NCI-H524 (cell line): ENCODE measurements at regions not wholly inside any gene's neighbourhood (a gene's known extent, or its start where the extent isn't known, plus 50 kb on each side); places are given as distances from the start of the nearest gene placed in this dataset.
A peak's percentile ranks its signal among the peaks of the same experiment; 100 is the strongest.

Experiments used
- DNase-seq, 2 experiments: peaks; one replicate each; lab custom pipeline; 2025; lab: John Stamatoyannopoulos, UW

DNA sequence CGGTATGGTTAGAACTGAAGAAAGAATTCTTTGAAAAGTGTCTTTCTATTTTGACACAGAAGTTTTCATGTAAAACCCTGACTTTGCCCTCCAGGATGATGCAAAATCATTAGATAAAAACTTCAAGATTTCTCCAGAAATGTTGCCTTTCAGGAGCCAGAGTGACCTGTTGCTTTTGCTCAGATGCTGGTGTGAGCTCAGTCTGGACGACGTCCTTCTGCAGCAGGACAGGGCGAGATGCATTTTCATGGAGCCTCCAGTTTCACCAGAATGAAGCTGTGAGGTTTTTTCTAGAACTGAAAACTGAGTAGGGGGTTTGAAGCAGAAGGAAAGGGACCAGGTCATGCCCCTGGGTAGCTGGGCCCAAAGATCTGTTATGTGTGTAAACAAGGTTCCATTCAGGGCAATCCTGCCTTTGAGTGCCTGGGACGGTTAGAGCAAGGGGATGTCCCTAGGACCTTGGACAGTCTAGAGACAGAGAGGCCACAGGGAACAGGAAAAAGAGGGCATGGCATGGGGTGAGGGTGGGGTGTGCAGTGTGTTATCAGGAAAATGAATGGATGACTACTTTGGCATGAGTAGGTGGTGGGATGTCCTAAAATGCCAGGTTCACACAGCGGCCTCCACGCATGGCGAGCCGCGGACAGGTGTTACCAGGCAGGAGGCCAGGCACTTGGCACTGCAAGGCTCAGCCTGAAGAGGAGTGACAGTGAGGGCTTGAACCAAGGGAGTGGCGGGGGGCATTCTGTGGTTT lies 356.3 kb downstream of the CXCL12 start:
- DNase-seq, result no peak

DNA sequence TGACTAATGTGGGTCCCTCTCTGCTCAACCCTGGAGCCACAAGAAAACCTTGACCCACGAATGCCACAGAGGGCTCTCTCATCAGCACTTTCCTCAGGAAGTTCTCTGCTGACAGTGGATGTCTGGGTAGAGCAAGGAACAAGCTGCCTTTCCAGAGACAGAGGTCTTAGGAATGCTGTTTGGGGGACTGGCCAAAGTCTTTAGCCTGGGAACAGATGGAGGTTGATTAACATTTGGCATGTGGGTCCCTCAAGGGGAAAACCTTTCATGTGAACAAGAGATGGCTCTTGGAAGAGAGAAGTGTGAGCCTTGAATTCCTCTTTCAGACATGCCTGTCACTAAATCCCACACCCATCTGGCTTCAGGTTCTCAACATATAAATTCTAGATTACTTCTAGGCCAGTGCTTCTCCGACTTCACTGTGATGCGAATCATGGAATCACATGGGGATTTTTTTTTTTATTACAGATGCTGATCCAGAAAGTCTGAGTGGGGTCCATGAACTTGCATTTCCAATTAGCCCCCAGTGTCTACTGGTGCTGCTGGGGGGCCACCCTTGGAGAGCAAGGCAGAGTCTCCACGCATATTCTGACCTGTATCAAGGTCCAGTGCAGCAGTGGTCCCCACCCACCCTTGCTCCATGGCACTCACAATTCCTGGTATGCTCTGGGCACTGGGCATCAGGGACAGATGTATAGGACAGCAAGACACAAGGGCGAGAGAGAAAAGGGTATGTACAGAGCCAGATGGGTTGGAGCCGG lies 360.4 kb downstream of the CXCL12 start:
- DNase-seq, result peak in 1 of 2 experiments; percentile 51

DNA sequence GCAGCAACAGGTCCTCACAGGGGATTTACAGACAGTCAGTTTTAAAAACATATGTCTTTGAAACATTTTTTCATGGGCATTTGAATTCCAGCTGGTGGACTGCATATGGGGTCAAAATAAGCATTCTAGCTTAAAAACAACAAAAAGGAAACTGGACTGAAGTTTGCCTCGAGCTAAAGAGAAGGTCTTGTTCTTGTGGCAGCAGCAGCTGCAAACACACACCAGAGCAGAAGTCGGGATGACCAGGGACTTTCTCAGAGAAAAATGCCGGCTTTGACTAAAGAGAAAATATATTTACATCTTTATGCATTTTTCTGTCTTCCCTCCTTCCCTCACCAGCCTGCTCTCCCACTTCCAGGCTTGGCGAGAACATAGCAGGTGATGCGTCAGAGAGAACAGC lies 361.4 kb downstream of the CXCL12 start:
- DNase-seq, result no peak

DNA sequence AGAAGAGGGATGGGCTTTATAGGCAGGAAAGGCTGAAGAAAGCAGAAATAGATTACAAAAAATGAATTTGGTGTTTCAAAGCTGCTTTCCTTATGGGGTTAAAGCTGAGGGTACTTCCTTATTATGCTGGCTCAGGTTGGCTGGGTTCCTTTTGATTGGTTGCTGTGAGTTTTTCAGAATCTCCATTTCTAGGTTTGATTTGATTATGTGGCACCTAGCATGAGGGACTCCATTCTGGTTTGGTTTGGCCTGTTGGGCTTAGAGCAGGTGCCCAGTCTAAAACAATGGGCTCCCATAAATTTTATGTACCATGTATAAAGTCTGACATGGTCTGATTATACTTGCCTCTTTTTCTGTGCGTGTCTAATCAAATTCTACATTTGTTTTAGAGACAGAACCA lies 362.7 kb downstream of the CXCL12 start:
- no peak for DNase-seq

DNA sequence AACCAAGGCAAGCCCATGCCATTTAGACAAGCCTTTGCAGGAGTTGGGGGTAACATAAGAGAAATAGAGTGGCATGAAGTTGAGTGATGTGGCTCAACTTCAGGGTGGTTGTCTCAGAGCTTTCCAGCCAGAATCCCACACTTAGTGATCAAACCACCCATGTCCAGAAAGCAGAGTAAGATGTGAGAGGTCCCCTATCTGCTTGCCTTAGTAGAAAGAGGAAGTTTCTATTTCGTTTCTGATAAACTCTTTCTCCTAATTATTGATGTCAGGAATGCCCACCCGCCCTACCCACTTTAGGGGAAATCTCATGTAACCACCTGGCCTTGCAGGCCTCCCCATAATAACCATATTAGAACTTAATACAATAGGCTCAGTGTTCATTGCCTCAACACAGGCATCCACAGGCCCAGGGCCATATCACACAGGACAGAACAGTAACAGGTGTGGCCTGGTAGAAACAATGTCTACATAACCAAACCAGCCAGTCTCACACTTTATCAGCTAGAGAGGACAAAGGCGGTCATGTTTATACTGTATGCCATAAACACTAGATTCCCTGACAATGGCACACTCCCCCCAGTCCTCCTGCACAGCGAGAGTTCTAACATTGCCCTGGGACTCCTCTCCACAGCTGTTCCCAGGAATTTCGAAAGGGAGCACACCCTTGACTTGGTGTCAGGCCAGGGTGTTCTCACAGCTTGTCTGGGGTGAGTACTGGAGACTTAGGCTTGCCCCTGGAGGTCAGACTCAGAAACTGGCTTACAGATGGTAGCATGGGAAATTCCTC lies 364.4 kb downstream of the CXCL12 start:
- no peak for DNase-seq

DNA sequence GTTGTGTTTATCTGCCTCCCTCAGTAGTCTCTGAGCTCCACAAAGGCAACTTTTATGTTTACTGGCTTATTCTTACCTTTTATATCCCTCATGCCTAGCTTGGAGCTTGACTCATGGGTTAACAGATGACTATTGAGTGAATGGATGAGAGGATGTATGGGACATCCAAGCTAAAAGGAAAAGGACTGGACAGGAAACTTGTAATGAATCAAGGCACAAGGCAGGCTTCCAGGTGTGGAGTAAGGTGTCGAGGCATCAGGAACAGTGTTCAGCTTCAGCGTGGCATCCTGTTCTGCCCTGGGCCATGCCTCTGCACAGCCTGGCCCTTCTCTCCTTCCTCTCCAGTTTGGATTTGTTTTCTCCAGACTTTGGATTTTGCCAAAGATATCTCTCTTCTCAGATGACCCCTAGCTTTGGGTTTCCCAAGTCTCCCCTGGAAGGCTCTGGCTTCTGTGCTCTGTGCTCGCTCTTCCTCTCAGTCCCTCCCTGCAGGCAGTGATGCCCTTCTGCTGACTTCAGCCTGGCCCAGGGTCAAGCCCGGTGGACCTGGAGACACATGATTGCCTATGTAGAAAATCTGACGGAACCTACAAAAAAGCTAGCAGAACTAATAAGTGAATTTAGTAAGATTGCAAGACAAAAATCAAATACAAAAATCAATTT lies 367.3 kb downstream of the CXCL12 start:
- DNase-seq, result no peak

DNA sequence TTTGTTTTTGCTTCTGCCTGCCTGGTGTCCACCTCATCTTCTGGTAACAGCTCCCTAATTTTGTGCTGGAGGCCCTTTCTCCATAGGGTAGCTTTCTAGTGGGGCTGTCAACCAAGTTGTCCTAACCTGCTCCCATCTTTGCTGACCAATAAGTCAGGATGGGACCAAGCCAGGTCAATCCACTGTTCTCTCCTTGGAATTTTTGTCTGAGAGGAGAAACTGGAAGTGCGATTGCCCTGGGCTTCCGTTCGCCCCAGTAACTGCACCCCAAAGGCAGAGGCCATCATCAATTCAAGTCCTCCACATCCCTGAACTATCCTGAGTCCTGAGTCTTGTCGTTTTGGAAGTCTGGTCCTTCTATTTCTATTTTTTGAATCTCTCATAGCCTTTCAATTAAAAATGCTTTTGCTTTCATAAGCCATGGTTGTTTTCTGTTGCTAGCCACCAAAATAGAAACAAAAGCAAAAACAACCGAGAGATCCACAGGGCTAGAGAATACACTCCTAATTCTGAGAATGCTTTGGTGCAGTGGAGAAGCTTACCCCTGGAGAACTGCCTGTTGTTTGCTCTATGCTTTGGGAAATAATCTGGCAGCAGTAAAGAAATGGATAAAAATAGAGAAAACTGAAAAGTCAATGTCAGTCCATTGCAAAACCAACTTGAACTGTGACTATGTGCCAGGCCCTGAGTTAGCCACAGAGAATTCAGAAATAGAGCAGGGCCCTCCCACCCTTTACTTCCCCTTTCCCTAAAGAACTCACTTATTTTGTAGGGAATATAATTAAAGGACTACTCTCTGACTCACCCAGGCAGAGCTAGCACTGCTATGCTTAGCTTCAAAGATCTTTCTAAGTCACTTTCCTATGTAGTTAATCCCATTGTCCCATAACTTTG lies 368.1 kb downstream of the CXCL12 start:
- no peak for DNase-seq

DNA sequence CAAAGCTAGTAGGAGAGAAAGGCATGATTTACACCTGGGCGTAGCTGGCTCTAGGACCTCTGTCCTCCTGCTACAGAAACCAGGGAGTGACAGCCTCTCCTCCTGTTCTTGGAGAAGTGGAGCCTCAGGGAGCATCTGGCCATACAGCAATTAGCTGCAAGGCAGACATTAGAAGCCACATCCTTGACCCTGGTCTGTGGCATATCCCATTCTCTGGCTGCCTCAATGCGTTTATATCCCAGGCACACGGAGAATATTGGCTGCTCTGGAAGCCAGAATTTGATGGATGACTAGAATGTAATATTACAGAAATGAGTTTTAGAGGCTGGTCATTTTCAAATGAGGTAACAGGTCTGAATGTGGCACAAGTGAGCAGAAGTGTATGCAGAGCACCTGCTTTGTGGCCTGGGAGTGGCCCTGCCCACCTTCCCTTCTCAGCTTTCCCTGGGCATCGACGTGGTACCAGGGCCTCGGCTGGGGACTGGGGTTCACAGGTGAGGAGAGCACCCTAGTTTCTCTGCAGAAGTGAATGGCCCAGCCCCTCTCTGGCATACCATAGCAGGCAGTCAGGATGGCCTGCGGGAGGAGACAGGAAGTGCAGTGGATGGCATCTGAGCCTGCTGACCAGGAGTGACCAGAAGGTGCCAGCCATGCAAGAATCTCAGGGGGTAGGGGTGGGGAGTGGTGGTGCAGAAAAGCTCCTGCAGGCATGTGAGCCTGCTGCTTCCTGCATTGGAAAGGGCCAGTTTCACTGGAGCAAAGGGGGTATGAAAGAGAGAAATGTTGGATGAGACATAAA lies 367.2 kb upstream of the ZNF32 start:
- DNase-seq, result no peak

DNA sequence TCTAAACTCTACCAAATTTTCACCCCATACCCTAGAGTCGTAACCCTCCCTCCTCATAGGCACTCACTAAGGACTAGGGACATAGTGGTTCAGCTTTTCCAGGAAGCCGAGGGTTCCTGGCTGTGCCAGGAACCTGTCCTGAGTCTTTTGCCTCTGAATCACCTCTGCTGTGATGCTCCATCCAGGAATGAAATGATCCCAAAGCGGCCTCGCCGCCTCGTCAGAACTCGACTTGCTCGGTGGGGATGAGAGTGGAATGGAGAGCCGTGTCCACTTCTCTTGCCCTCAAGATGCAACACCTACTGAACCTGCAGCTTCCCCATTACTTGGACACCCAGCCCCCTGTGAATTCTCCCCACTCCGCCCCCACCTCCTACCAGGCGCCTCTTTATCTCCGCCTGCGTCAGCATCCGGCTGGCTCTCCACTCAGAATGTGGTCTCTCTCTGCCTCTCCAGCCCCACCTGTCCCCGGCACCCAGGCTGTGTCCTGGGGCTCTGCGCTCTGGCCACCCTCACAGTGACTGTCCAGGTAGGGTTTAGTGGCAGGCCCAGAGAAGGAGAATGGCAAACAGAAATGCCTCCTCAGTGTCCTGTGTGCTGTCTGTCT lies 366.1 kb upstream of the ZNF32 start:
- DNase-seq, result no peak

DNA sequence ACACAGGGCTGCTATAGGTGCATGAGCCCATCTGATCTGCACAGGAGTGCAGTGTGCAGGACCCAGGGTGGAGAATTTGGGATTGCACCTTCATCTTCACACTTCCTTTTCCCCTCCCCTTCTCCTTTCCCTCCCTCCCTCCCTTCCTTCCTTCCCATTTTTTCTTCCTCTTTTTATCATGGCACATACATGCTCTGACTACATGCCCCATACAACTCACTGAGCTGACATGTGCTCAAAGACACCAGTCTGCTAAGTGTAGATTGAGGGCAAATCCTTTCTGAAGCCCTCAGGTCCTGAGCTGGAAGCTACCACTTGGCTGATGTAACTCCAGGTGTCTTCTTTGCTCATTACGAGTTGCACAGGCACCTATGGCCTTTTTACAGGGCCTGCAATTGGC lies 365.3 kb upstream of the ZNF32 start:
- DNase-seq, result no peak

DNA sequence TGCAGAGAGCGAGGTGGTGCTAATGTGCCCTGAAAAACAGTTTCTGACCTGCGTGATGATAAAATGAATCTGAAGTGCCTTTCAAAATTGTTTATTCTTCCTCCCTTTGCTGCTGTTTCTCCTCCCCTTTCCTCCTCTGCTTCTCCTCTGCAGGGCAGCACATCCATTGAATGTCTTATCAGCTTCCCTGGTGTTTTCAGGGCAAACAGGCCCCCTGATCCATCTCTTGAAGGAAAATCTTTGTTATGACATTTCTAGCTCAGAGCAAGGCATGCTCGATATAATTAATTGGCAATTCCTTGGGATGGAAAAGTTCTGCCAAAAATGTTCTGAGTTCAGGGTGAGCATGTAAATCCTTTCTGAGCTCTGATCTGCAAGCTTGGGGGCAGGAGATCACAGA lies 364.2 kb upstream of the ZNF32 start:
- DNase-seq, result no peak

DNA sequence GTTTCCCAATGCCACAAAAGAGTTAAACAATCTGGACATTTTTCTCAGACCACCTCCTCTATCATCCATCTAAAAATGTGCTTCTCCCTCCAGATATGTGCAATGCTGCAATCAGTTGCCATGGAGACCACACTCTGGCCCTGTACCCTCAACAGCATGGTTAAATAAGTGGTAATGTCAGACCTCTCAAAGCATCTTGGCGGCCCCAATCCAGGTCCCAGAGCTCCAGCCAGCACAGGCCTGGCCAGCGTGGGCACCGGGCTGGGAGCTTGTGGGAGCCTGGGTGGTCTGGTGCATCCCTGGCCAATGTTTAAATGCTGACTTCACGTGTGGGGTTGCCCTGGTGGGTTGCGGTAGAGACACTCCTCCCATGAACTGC lies 362.9 kb upstream of the ZNF32 start:
- DNase-seq, result peak in 1 of 2 experiments; percentile 2

DNA sequence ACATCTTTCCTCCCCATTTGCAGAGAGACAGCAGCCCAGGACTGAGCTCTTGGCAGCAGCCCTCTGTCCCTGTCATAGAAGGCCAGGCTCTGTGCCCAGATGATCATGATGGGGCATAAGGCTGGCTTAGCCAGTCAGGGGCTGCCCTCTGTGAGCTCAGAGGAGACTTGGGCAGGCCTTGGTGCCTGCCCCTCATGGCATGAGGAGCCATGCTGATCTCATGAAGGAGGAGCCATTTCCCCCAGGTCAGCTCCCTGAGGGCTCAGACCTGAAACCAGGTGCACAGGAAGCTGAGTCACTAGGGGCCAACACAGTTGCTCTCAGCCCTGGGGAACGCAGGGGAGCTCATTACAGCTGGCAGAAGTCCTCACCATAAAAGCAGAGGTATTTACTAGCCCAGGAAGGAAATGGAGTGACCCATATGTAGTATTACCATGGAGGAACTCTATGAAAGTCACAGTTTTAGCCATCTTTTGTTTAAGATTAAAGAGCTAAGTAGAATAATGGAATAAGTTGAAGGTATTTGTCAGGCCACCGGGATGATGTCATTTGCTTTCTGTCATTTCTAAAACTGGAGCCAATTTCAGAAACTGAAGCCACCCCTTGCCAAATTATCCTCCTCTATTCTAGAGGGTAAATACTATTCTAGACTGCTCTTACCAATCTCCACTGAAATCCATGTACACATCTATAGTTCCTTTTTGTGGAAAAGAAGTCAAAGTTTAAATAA lies 362.4 kb upstream of the ZNF32 start:
- DNase-seq, result no peak

DNA sequence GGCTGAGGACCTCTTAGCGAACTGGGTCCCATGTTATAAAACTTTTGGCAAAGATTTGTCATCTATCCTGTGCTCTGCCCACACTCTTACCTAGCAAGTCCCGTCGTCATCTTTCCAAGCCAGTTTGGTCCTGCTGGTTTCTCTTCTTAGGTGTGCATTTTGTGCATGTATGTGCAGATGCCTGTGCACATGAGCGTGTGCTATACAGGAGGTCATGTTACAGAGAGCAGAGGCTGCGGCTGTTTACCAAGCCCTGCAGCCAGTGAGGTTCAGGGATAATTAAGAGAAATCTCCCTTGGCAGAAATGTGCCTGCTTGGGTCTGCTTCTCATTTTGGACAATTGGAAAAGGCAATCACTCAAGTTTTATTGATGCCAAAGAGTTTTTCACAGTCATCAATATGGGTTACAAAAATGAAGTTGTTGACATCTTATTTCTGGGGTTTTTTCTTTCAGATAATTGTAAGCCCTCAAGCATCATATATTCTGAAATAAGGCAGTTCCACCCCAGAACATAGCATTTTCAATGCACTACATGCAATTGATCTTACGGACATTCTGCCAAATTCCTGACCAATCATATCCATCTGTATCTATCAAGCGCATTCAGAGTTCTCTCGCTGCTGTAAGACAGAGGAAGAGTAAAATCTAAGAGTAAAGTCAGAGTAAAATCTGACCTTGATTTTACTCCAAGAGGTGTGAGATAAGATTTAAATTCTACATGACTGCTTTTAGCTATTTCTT lies 361.4 kb upstream of the ZNF32 start:
- DNase-seq, result no peak

DNA sequence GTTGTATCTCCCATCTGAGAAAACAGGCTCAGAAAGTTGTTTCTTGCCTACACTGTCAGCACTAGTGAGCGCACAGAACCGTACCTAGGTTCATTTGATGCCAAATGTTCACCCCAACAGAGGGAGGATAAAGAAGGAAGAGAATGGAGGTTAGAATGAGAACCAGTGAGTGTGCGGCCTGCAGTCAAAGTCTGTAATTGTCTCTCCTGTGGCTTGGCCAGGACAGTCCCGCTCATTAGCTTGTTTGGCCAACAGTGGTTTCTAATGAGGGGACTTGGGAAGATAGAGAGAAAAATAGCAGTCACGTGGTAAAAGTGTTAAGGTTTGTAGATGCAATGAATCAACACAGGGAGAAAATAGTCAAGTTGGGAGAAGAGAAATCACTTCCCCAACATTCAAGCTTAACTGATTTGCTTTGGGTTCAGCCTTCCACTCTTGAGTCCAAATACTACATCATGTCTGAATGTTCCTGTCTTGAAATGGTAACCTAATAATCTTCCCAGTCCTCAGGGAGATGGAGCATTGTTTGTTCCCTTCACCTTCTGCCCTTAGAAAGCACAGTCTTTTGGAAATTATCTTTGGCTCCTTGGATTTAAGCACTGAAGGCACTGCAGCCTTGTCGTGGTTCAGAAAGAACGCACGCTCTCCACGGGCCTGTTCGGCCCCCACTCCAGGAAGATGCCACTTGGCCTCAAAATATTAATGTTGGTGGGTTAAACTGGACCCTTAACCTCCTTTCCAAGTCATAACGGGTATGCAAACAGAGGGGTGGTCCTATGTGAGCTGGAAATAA lies 360.4 kb upstream of the ZNF32 start:
- DNase-seq, result no peak

DNA sequence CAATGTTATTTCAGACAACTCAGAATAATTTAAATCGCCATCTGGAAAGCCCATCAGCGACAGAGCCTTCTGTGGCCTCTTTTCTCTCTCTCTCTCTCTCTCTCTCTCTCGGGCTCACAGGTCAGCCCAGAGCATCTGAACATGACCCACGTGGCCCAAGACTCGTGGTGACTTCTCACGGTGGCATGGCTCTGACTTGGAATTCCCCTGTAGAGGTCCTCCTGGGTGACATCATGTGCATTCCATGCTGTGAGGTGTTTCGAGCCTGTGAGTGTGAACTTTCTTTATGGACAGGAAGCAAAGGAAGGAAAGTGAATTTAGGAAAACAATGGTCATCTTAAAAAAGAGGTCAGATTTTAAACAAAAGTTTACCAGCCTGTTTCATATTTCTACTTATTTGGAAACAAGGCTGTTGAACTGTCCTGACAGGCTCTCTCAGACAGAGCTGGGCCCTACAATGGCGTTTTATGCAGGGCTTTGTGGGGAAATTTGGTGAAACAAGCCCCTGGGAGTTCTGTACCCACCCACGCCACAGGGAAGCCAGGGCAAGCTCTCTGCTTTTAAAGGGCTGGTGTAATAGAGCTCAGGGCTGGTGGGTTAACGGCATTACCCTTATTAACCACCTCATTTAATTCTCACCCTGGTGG lies 359.7 kb upstream of the ZNF32 start:
- DNase-seq, result no peak

DNA sequence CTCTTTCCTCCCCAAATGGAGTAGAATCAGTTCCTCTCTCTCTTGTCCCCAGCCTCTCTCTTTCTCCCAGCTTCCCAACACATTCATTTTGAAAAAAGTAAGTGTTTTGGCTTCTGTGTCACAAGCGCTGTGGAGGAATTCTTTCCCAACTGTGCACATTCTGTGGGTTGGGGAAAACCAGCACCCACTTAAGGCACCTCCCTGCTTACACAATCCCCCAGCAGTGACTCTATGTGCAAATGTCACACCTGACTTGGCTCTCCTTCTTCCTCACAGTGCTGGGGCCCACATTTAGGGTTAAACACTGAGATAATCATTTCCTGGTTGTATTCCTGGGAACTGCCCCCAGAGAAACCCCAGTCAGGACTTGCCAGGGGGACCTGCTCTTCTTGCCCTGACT lies 358.1 kb upstream of the ZNF32 start:
- no peak for DNase-seq
